Omental fat pad (tissue), 3 donors: ENCODE measurements at regions not wholly inside any gene's neighbourhood (a gene's known extent, or its start where the extent isn't known, plus 50 kb on each side); places are given as distances from the start of the nearest gene placed in this dataset.

Source experiments
- ATAC-seq: fragments of 150-250 bp; one replicate; pipeline ENCODE4 v1.9.1; 2016; ENCODE audit warnings: mild to moderate bottlenecking, moderate library complexity; ENCODE audit not compliant: low FRiP score
- DNase-seq: peaks from one replicate; pipeline ENCODE4 v3.0.0-alpha.2; 2019; ENCODE audit warnings: low spot score
- CTCF ChIP-seq, 3 donors: fragments of 450-650 bp; IDR thresholded peaks; one replicate each; pipeline ENCODE4 v1.5.1; 2016 to 2017; ENCODE audit warnings: antibody characterized with exemption in 3 of 3, mild to moderate bottlenecking in 3 of 3, moderate library complexity in 2 of 3

- TF ChIP-seq CTCF (IDR thresholded peaks at IDR 0.05), result no peak
- ATAC-seq (no peak), DNase-seq (no peak)
Measured at GRCh38 chr2:129331638-129332037, 647.8 kb upstream of the RAB6C start.

- DNase-seq (no peak), ATAC-seq (no peak)
- no peak for TF ChIP-seq CTCF (IDR thresholded peaks at IDR 0.05)
Measured at GRCh38 chr2:129334128-129334527, 645.3 kb upstream of the RAB6C start.

GRCh38 chr2:129334696-129335410 is 644.6 kb upstream of the RAB6C start:
- ATAC-seq (no peak), DNase-seq (no peak)
- TF ChIP-seq CTCF (IDR thresholded peaks at IDR 0.05), result no peak

- no peak for ATAC-seq
- no peak for TF ChIP-seq CTCF (IDR thresholded peaks at IDR 0.05)
- DNase-seq, result no peak
Measured at GRCh38 chr2:129336276-129336675, 643.2 kb upstream of the RAB6C start.

- TF ChIP-seq CTCF (IDR thresholded peaks at IDR 0.05), result no peak
- ATAC-seq, result no peak
- DNase-seq, result no peak
Measured at GRCh38 chr2:129337076-129337475, 642.4 kb upstream of the RAB6C start.

- DNase-seq (no peak), ATAC-seq (no peak)
- TF ChIP-seq CTCF (IDR thresholded peaks at IDR 0.05), result no peak
Measured at GRCh38 chr2:129345540-129345939, 633.9 kb upstream of the RAB6C start.

GRCh38 chr2:129347486-129348217 is 631.8 kb upstream of the RAB6C start:
- no peak for TF ChIP-seq CTCF (IDR thresholded peaks at IDR 0.05)
- DNase-seq, result no peak
- ATAC-seq, result no peak
